Amygdala (tissue), 56 donors: ENCODE measurements at regions not wholly inside any gene's neighbourhood (a gene's known extent, or its start where the extent isn't known, plus 50 kb on each side); places are given as distances from the start of the nearest gene placed in this dataset.
"Not testable (repeated sequence)": the region's sequence is repeated elsewhere in the genome, so short reads cannot be mapped to it uniquely, and the experiment has no call there.

ENCODE experiments used
- DNase-seq, 56 donors: peaks; one replicate each; lab custom pipeline; 2025; lab: John Stamatoyannopoulos, UW

- no peak for DNase-seq
Measured at GRCh38 chr4:64857198-64857597, 447.9 kb upstream of the TECRL start.

- no peak for DNase-seq
Measured at GRCh38 chr4:64846417-64846816, 437.2 kb upstream of the TECRL start.

- no peak for DNase-seq
Measured at GRCh38 chr4:64829749-64830148, 420.5 kb upstream of the TECRL start.

GRCh38 chr4:64824591-64824990 is 415.3 kb upstream of the TECRL start:
- DNase-seq = no peak

GRCh38 chr4:64822405-64822804 is 413.2 kb upstream of the TECRL start:
- no peak for DNase-seq

GRCh38 chr4:64821219-64821976 is 412.1 kb upstream of the TECRL start:
- no peak for DNase-seq

- no peak for DNase-seq
Measured at GRCh38 chr4:64814616-64815015, 405.4 kb upstream of the TECRL start.

GRCh38 chr4:64807821-64808220 is 398.6 kb upstream of the TECRL start:
- DNase-seq = no peak

- no peak for DNase-seq
Measured at GRCh38 chr4:64799751-64800150, 390.5 kb upstream of the TECRL start.

GRCh38 chr4:64798828-64799227 is 389.6 kb upstream of the TECRL start:
- not testable (repeated sequence) for DNase-seq

- no peak for DNase-seq
Measured at GRCh38 chr4:64796581-64796980, 387.3 kb upstream of the TECRL start.

- no peak for DNase-seq
Measured at GRCh38 chr4:64784125-64784524, 374.9 kb upstream of the TECRL start.

GRCh38 chr4:64781737-64782326 is 372.6 kb upstream of the TECRL start:
- DNase-seq = peak in 1 of 56 donors; percentile 14

GRCh38 chr4:64780664-64781063 is 371.4 kb upstream of the TECRL start:
- DNase-seq = no peak

- DNase-seq = no peak
Measured at GRCh38 chr4:64777286-64777685, 368.0 kb upstream of the TECRL start.

- no peak for DNase-seq
Measured at GRCh38 chr4:64776820-64777219, 367.6 kb upstream of the TECRL start.

- no peak for DNase-seq
Measured at GRCh38 chr4:64774626-64775025, 365.4 kb upstream of the TECRL start.

- DNase-seq = no peak
Measured at GRCh38 chr4:64771149-64771548, 361.9 kb upstream of the TECRL start.

- DNase-seq = no peak
Measured at GRCh38 chr4:64767547-64767946, 358.3 kb upstream of the TECRL start.

GRCh38 chr4:64766565-64766964 is 357.3 kb upstream of the TECRL start:
- no peak for DNase-seq

GRCh38 chr4:64756016-64756415 is 346.8 kb upstream of the TECRL start:
- no peak for DNase-seq

- DNase-seq = no peak
Measured at GRCh38 chr4:64747919-64748715, 338.9 kb upstream of the TECRL start.
